HL-60/S4 treated with phorbol 12-myristate 13-acetate at 8.2 ng/mL for 4 days and 3 days (cell line): ENCODE measurements at regions not wholly inside any gene's neighbourhood (a gene's known extent, or its start where the extent isn't known, plus 50 kb on each side); places are given as distances from the start of the nearest gene placed in this dataset.

Source experiments
- in situ Hi-C: fragments of 300-500 bp; cut with MboI; formaldehyde crosslinking; loops from 2 replicates; pipeline ENCODE4 v1.15.0; 2022; ENCODE audit warnings: low sequenced_read_pairs

DNA sequence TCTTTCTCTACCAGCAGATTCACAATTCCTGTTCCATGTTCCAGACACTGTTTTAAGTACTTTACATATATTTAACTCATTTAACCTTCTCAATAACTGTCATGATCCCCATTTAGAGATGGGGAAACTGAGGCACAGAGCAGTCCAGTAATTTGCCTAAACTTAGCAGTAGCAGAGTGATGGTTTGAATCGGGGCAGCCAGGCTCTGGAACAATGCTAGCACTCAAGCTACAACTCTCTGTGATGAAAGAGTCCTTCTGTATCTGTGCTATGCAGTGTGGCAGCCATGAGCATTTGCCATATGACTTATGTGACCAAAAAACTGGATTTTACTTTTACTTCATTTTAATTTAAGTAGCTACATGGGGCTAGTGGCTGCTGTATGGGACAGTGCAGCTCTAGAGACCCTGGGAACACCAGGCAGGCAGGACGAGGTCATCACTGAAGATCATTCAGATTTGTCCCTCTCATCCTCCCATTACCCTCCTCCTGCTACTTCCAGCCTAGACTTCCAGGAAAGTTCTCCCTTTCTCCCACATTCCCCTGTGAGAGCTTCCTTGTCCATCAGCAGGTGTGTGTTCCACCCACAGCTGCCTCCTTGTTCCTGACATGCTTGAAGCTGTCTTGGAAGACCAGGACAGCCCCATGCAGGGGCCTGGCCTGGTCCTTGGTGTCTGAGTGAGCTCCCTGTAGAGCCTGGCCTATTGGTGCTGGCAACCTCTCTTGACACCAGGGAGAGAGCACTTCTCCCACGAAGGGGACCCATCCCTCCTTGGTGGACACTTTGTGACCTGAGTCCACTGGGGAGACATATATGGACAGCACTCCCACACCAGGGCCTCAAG lies 157.0 kb downstream of the MRPL14 start:
- in situ Hi-C loops, result no loop called here

DNA sequence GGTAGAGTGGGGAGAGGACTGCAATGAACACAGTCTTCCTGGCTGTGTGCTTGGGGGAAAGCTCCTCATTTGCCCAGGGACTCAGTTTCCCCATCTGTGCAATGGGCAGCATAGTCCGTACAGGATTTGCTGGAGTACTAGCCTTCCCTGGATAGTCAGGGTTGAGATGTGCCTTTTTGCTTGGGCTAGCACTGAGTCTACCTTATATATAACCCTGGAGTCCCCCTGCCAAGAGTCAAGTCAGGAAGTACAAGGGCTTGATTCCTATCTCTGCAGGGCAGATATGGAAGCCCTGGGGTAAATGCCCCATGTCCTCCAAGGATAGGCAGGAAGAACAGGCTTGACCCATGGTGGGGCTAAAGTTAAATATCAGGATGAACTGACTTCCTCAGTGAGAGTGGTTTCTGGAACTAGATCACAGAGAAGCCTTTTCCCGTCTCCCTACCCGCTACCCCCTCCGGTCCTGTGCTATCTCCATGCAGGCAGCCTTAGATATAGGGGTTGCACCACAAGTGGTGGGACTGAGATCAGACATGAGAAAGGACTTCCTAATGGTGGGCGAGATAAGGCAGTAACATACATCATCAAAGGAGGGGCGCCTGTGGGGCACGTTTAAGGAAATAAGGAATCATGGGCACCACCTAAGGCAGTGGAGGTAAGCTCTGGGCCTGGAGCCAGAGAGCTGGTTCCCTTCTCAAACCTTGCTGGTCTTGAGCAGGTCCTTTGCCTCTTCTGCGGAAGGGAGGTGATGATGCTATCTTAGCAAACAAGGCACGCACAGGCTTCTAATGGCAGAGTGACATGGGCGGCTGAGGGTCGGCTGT lies 157.9 kb downstream of the MRPL14 start:
- in situ Hi-C loops, result no loop called here

DNA sequence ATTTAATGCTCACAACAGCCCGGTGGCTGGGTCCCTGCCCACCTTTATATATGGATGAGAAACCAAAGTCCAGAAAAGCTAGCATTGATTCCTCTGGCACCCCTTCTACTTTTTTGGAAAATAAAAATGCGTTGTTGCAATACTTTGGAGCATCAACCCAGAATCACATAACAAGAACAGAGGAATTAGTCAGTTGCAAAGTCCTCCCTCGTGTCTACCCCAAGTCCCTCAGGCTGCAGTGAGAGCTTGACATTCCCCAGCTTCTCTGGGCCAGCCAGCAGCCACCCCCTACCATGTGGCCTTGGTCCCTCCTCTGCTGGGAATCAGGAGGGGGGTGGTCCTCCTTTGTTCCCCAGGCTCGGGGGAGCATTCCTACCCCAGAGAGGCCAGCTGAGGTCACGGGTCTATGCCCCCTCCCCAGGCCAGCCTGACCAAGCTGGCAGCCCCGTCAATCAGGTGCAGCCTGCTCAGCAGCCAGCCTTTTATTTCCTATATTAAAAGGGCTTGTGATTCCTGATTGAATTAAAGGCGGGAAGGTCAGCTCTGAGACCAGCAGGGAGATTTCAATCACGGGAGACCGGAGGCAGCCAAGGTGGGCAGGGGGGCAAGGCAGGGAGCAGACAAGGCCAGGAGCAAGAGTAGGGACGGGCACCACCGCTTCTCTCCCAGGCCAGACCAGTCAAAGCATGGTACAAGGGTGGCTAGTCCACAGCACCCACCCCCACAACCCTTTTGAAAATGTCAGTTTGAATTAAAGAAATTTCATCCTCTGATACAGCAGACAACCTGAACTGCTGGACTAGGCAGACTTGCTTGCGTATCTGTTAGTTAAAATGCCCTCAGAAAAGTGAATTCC lies 158.9 kb downstream of the MRPL14 start:
- in situ Hi-C loops, result no loop called here

DNA sequence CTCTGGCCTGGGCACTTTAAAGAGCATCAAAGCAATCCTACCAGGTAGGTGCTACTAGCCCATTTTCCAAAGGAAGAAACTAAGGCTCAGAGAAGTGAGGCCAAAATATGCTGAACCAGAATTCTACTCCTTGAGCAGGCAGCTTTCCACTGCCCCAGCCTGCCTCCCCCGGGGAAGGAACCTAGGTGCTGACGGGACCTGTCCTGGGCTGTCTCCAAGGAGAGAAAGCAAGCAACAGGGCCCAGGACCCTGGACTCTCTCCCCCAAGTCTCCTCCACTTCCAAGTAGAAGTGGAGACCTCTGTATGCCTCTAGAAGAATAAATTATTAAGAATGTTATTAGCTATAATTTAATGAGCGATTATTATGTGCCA lies 159.5 kb downstream of the MRPL14 start:
- in situ Hi-C loops, result no loop called here

DNA sequence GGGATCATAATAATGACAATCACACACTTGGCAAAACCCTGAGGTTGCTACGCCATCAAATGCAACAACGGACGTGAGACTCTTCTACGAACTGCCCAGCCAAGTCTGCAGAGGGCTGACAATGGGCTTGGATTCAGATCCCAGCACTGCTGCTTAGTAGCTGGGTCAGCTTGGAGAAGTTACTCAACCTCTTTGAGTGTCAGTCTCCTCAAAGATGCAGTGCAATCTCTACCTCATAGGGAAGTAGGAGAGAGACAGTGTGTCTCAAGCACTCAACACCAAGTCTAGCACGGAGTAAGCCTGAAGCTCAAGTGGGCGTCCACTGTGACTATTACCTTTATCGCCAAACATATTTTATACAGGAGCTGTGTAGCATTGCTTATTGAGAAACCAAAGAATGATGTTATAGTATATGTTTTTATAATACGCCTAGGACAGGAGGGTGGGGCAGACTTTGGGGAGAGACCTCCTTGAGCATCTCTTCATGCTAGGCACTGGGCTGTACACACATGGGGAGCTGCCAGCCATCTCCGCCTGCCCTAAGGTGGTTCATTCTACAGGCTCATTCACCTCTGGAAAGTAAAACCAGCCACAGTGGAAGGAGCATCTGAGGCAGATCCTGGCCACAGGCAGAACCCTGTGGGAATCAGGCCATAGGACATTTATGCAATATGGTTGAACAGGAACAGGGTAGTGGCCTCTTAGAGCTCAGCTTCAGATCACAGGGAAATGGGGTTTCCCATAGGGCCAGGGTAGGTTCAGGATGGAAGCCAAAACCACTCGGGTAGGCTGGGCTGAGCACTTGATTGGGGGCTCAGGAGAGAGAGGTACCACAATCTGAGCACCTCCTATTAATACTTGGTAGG lies 160.2 kb downstream of the MRPL14 start:
- in situ Hi-C loops, result no loop called here

DNA sequence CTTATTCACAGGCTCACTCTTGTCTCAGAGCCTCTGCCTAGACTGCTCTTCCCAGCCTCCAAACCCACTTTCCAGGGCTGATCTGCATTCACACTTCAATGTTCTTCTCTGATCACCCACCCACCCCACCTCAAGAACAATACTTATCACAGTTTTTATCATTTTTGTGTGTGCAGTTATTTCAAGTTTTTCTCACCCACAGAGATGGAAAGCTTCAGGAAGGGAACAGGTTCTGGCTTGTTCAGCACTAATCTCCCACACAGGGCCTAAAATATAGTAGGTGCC lies 160.9 kb downstream of the MRPL14 start:
- in situ Hi-C loops, result no loop called here

DNA sequence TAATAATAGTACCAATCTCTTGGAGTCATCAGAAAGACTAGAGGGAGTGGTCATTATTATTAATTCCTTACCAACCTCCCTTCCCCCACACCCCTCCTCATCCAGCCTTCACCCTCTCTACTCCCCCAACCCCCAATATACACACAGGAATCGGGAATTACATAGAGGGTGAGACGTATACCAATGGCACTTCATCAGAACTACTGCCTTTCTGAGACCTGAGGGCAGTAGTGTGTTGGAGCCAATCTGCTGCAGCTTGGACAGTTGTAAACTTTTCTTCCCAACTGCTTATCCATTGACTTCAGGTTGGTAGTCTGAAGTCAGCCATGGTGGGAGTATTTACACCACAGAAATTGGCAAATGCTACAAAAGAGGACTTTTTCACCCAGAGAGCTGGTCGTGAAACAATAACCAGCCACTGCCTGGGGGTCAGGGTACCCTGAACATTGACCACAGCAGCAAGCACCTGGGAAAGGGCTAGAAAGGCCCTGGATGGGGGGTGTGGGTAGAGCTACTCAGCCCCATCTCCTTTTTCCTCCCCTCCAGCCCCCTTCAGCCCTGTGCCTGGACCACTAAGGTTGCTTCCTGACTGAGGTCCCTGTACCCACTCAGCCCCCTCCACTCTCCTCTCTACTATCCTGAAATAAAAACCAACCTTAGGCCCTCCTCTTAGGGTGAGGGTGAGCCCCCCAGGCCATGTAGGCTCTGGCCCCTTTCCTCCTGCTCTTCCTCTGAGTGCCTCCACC lies 161.5 kb downstream of the MRPL14 start:
- in situ Hi-C loops, result no loop called here

DNA sequence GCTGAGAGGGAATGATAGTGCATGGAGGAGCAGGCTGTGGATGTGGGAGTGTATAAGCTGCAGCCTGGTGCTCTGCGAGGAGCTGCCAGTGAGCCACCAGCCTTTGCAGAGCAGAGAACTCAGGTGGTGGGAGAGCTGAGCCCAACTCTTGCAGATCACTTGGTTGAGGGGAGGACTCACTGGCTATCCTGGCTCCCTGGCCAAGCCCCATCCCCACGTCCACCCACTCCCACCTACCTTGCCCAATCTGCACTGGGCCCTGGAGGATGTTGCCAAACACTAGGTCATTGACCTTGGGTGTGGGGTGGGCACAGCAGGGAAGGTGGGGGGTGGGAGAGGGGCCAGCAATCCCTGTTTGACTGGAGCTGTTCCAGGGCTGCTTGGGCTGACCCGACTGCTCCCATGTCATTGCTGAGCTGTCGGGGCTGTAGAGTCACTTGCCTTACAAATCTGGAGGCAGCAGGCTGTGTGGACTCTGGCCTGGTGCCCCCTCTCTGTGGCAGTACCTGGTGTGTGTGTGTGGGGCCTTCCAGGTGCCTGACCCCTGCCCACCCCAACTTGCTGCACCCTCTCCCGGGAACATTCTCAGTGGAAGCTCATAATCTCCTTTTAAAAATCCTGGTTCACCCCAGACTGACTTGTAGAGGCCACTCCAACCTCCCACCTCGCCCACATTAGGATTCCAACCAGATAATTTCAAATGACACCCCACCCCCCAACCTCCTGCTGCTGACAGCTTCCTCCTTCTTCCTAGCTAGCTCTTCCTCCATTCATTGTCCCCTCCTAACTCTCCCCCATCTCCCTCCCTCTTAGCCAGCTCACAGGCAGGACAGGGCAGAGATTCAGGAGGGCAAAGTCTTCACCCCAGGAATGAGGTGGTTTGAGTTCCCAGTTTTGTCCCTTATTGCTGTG lies 162.3 kb downstream of the MRPL14 start:
- in situ Hi-C loops, result no loop called here

DNA sequence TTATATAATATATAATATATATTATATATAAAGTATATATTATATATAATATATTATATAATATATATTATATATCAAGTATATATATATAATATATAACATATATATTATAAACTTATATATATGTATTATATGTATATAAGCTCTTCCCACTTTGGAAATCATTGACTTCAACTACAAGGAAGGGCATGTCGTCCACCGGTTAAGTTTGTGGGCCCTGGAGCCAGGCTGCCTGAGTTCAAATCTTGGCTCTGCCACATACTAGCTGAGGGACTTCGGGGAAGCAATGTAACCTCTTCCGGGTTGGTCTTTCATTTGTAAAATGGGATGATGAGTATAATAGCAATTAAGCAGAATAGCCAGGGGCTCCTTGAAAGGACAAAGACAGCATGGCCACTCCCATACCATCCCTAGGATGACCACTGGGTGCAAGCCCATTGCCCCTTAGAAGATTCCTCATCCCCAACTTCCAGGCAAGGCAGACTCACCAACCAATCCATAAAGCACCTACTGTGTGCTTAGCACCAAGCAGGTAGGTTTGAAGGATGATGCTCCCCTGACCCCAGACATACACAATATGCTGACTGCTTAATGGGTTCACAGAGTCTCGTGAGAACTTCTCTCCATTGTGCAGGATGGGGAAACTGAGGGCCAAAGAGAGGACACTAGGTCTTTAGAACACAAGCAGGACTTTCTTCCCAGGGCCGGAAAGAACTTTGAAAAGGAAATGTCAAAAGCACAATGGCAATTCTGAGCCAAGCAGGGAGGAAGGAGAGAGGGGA lies 163.2 kb downstream of the MRPL14 start:
- in situ Hi-C loops, result no loop called here

DNA sequence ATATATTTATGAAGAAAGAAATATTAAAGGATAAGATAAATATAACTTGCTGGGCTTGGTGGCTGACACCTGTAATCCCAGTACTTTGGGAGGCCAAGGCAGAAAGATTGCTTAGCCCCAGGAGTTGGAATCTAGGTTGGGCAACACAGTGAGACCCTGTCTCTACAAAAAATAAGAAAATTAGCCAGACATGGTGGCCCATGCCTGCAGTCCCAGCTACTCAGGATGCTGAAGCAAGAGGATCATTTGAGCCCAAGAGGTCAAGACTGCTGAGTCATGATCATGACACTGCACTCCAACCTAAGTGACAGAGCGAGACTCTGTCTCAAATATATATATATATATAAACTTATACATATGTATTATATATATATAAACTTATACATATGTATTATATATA lies 164.0 kb downstream of the MRPL14 start:
- in situ Hi-C loops, result no loop called here

DNA sequence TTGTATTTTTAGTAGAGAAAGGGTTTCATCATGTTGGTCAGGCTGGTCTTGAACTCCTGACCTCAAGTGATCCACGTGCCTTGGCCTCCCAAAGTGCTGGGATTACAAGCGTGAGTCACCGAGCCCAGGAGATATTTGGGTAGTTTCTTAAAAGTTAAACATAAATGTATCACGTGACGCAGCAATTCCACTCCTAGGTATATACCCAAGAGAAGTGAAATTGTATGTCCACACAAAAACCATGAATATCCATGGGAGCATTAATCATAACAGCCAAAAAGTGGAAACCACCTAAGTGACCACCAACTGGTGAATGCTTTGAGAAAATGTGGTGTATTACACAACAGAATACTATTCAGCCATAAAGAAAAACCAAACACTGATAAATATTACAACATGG lies 164.8 kb downstream of the MRPL14 start:
- in situ Hi-C loops, result no loop called here

DNA sequence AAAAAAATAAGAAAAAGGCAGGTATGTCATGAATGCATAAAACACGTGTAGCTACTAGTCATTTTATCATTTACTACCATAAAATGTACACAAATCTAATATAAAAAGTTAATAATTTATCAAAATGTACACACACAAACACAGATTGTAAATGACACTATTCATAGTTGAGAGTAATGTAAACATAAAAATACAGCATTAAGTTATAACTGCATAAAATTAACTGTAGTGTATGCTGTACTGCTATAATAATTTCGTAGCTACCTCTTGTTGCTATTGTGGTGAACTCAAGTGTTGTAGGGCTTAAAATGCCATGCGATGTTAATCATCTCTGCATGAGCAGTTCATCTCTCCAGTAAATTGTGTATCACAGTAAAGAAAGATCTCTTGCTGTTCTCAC lies 170.0 kb downstream of the MRPL14 start:
- in situ Hi-C loops, result no loop called here

DNA sequence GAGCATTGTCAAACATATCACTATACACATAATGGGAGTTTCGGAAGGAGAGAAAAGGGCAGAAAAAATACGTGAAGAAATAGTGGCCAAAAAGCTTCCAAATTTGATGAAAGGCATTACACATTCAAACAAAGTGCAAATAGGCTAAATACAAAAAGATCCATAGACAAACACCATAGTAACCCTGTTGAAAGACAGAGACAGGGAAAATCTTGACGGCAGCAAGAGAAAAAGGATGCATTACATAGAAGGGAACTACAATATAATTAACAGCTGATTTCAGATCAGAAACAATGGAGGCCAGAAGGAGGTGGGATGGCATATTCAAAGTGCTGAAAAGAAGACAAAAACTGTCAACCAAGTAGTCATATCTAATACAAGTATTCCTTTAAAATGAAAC lies 170.8 kb downstream of the MRPL14 start:
- in situ Hi-C loops, result no loop called here

DNA sequence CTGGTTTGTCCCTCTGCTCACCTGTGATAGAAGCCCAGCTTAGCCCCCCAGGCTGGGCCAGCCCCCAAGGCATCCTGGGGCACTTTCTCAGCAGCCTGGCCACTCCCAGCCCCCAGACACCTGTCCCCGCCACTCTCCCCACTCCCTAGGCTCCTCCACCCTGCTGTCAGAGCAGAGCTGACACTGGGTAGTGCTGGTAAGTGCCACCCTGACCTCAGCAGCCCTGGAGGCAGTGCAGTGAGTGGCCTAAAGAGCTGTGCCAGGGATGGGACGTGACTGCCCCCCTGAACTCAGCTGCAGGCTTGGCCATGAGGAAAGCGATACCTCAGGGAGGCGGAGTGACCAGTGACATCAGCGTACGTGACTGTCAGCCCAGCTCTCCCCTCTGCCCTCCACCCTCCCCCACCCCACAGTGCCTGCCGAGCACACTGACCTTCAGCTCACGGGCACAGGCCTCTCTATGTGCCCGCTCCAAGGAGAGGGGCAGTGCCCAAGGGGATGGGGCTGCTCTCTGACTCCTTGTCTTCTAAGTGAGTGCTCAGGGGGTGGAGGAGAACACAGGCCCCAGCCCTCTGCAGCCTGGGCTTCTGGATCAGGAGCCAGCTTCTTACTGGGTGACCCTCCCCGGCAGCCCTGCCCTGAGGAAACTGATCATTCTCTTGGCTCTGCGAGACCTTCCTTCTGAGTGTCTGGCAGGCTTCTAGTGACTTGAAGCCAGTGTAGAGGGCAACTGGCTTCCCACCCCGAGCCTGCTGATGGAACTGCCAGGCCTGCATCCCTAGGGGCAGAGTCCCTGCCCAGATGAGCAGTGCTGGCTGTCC lies 172.7 kb downstream of the MRPL14 start:
- in situ Hi-C loops, result no loop called here

DNA sequence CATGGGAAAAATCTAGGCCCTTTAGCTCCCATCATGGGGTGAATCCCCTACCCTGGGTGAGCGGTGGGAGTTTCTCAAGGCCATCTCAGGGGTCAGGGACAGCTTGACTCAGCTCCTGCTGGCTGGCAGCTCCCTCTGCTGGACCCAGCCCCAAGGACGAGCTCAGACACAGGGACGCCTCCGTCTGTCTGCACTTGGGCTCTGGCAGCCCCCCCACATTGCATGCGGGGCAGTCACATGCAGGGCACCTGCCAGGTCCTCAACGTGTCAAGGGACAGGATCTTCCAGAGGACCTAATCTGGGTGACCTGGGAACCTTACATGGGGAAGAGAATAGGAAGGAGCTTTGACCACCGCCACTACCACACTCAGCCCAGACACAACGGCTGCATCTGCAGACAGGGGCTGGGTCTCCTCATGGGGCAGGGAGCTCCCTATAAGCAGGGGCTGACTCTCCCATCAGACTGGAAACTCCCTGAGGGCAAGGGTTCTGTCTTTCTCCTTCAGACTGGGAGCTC lies 173.4 kb downstream of the MRPL14 start:
- in situ Hi-C loops, result no loop called here

DNA sequence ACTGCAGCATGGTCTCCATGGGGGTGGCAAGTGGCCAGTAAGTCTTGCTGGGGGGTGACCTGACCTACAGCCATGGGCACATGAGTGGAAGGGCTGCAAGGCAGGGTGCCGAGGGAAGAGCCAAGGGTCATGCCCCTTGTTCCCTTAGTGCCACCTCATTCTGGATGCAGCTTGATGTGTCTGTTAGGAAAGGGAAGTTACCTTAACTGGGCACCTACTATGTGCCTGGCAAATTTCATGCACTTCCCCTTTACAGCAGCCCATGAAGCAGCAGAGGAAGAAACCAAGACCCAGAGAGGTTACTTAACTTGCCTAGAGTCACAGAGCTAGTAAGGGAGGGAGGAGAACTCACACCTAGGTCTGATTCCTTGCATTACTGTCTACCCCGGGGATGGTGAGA lies 174.0 kb downstream of the MRPL14 start:
- in situ Hi-C loops, result no loop called here

DNA sequence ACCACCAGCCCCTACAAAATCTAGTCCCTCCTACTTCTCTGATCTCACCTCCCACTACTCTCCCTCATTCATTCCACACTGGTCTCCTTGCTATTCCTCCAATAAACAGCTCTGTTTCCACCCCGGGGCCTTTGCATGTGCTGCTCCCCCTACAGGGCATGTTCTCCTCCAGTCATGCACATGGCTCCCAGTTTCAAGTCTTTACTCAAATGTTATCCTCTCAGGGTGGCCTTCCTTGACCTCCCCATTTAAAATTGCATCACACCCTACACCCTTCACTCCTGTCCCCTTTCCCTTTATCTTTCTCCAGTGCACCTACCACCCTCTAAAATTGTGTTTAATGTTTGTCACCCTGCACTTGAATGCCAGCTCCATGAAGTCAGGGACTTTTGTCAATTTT lies 174.5 kb downstream of the MRPL14 start:
- in situ Hi-C loops, result no loop called here
